A549 (cell line): ENCODE measurements at regions not wholly inside any gene's neighbourhood (a gene's known extent, or its start where the extent isn't known, plus 50 kb on each side); places are given as distances from the start of the nearest gene placed in this dataset.

Experiments used
- BHLHE40 ChIP-seq: IDR thresholded peaks from 2 replicates; pipeline ENCODE4 v1.6.1; 2012; ENCODE audit warnings: low read depth, low read length, inconsistent platforms
- CHD4 ChIP-seq: fragments of 200-600 bp; sonication (generic); IDR thresholded peaks from 2 replicates; pipeline ENCODE4 v1.6.1; 2016; ENCODE audit warnings: antibody characterized with exemption, mild to moderate bottlenecking, borderline replicate concordance
- CTCF ChIP-seq: fragments of >200 bp; sonication (Bioruptor Twin); formaldehyde crosslinking; IDR thresholded peaks from 3 replicates; pipeline ENCODE4 v1.5.1; 2016
- EP300 ChIP-seq, 2 experiments: fragments of >200 bp; sonication (Bioruptor Twin); formaldehyde crosslinking; IDR thresholded peaks; 2 replicates in 1 of 2; 3 replicates in 1 of 2; pipeline ENCODE4 v1.6.1; 2016 to 2017
- JUNB ChIP-seq: fragments of >200 bp; sonication (Bioruptor Twin); formaldehyde crosslinking; IDR thresholded peaks from 2 replicates; pipeline ENCODE4 v1.6.1; 2016
- KDM1A ChIP-seq: fragments of 200-600 bp; sonication (generic); IDR thresholded peaks from 2 replicates; pipeline ENCODE4 v1.6.1; 2016; ENCODE audit warnings: low read depth, mild to moderate bottlenecking
- MAFK ChIP-seq: fragments of 450-650 bp; IDR thresholded peaks from 2 replicates; pipeline ENCODE4 v1.6.1; 2014; ENCODE audit not compliant: partially characterized antibody
- MAX ChIP-seq: IDR thresholded peaks from 2 replicates; pipeline ENCODE4 v1.6.1; 2012
- MYC ChIP-seq: IDR thresholded peaks from 2 replicates; pipeline ENCODE4 v1.6.1; 2012; ENCODE audit warnings: mild to moderate bottlenecking, inconsistent platforms, low read length, improper control_type of control experiment, borderline replicate concordance

GRCh38 chr7:45982132-45982531 lies 61.1 kb upstream of the IGFBP3 start:
- TF ChIP-seq MAX = no peak
- no peak for TF ChIP-seq CTCF
- TF ChIP-seq JUNB = no peak
- no peak for TF ChIP-seq KDM1A
- no peak for TF ChIP-seq CHD4
- TF ChIP-seq EP300 (IDR thresholded peaks at IDR 0.05) = no peak
- no peak for TF ChIP-seq MYC
- TF ChIP-seq BHLHE40 = no peak
- TF ChIP-seq MAFK = no peak
